Effector memory CD8-positive, alpha-beta T cell (primary cell): ENCODE measurements at regions not wholly inside any gene's neighbourhood (a gene's known extent, or its start where the extent isn't known, plus 50 kb on each side); places are given as distances from the start of the nearest gene placed in this dataset.

ENCODE experiments used
- ATAC-seq: fragments of 150-1000 bp; cut with Tn5 transposase; replicated peaks from 2 replicates; pipeline ENCODE4 v1.10.0; 2021; ENCODE audit warnings: mild to moderate bottlenecking, moderate library complexity
- DNase-seq, 3 experiments: peaks; one replicate each; pipeline ENCODE4 v3.0.0; 2021
- H3K27ac Mint-ChIP-seq, 2 donors: one replicate each; pipeline ENCODE4 v1.8.0; 2022; ENCODE audit warnings: mild to moderate bottlenecking in 2 of 2, mixed read lengths in 2 of 2, moderate library complexity in 2 of 2
- H3K27me3 Mint-ChIP-seq, 2 donors: one replicate each; pipeline ENCODE4 v1.8.0; 2022; ENCODE audit warnings: mixed read lengths in 2 of 2
- H3K36me3 Mint-ChIP-seq: one replicate; pipeline ENCODE4 v1.8.0; 2022; ENCODE audit warnings: mild to moderate bottlenecking, moderate library complexity, mixed read lengths; ENCODE audit not compliant: insufficient read depth
- H3K4me1 Mint-ChIP-seq, 2 donors: one replicate each; pipeline ENCODE4 v1.8.0; 2022; ENCODE audit warnings: low read depth in 2 of 2, mixed read lengths in 2 of 2
- H3K4me3 Mint-ChIP-seq, 2 donors: one replicate each; pipeline ENCODE4 v1.8.0; 2022; ENCODE audit warnings: mild to moderate bottlenecking in 2 of 2, mixed read lengths in 2 of 2, moderate library complexity in 2 of 2
- H3K9me3 Mint-ChIP-seq, 2 donors: one replicate each; pipeline ENCODE4 v1.8.0; 2022; ENCODE audit warnings: mixed read lengths in 2 of 2

DNA sequence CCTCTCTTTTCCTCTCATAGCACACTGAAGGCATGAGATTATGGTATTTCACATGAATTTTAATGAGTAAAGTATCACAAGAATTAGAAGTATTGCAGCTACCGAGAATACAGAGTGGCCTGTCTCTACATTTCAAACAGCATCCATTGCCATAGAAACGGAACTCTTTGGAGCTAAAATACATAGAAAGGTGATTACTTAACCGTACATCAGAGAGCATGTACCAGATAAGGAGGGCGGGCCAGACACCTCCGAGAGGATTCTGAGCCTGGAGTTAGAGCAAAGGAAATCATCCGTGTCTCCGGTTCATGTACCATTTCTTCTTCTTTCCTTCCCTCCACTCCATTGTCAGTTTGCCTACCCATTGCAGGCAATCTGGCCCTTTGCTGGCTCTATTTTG is 196.7 kb downstream of the KLF6 start:
- Mint-ChIP-seq H3K4me1 (peaks cover 0 to 5% of the 10 kb centered on the region in 2 donors), H3K4me3 (no peak overlapping the region), H3K27me3 (peaks cover 67 to 91% of the 10 kb centered on the region in 2 donors), H3K9me3 (no peaks in the 10 kb centered on the region), H3K27ac (no peak overlapping the region), H3K36me3 (no peaks in the 10 kb centered on the region)
- DNase-seq (no peak), ATAC-seq (no peak)

DNA sequence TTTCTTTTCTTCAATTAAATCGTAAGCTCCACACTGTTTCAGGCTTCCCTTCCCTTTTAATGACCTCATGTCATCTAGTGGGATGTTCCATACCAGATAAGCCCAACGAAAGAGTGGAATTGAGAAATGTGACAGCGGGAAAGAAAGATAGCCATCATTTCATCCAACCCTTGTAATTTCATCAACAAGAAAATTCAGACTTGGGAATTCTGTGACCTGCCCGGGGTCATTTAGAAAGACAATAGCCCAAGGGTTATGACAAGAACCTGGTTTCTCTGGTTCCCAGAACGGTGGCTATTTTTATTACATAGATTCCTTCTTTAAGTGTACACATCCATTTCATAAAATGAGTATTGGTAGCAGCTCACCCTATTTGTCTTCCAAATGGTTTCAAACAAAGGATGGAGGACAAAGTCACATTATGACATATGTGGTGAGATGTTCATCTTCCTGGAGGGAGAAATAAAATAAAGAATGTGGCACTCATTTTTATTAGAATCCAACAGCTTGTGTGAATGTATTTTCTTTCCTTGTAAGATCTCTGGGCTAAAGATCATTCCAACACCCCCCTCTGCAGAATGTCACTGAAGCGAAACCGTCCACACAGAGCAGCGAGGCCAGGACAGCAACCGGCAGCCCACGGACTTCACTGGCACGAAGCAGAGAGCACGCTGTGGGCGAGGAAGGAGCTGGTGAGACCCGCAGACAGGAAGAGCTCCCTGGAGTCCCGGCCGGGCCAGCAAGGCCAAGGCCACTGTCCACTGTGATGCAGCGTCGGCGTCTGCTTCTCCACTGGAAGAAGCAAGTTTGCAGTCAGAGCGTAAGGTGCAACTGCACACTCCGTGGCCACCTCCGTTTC is 199.9 kb downstream of the KLF6 start:
- Mint-ChIP-seq H3K36me3 (no peaks in the 10 kb centered on the region), H3K4me1 (peaks cover 0 to 3% of the 10 kb centered on the region in 2 donors), H3K27ac (no peak overlapping the region), H3K4me3 (no peak overlapping the region), H3K27me3 (peaks cover 59 to 72% of the 10 kb centered on the region in 2 donors), H3K9me3 (no peaks in the 10 kb centered on the region)
- DNase-seq (no peak), ATAC-seq (no peak)

DNA sequence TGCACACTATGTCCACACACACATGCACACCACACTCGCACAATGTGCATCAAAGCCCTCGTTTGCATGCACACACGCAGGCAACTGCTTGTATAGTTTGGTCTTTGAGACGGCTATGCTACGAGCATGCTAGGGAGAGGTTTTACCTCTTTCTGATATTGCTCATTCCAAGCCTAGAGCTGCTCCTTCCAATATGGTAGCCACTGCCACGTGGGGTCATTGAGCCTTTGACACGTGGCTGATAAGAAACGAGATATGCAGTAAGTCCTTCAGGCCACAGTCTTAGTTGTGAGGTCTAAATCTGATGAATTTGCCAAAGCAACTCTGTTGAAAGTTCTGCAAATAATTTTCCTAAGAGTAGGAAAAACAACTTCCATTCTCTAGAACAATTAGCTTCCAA is 204.4 kb downstream of the KLF6 start:
- no peak for ATAC-seq
- H3K27ac Mint-ChIP-seq: no peak overlapping the region
- H3K36me3 Mint-ChIP-seq: no peaks in the 10 kb centered on the region
- H3K27me3 Mint-ChIP-seq: peaks cover 27 to 37% of the 10 kb centered on the region in 2 donors
- DNase-seq: no peak
- peaks cover 0 to 3% of the 10 kb centered on the region in 2 donors for H3K4me1 Mint-ChIP-seq
- no peak overlapping the region for H3K4me3 Mint-ChIP-seq
- no peaks in the 10 kb centered on the region for H3K9me3 Mint-ChIP-seq

DNA sequence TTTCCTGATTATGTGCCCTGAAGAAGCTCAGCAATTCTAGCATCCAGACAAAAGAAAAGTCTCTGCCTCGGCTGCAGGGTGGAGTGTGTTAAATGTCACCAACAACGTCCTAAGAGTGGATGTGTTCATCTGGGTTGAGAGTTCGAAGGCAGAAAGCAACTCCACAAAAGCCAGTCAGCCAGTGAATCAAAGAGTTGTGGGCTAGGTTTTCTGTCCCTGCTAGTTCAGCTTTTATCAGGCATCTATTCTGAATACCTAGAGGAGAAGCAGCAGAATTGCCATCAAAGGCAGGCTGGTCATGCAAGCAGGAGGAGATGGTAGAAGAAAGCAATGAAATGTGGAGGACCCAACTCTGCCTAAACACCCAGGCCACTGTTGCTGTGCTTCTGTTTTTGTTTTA is 205.2 kb downstream of the KLF6 start:
- H3K9me3 Mint-ChIP-seq: no peaks in the 10 kb centered on the region

DNA sequence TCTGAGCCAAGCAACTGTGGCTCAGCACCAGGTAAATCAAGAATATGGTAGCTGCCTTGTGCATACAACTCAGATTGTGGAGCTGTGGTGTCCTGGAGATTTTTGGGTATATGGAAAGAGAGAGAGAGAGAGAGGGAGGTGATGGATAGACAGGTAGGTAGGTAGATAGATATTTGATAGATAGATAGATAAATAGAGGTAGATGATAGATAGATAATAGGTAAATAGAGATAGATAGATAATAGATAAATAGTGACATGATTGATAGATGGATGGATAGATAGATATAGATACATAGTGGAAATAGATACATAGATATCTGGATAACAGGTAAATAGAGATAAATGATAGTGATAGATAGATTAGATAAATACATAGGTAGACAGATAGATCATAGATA is 206.3 kb downstream of the KLF6 start:
- no peak overlapping the region for H3K27ac Mint-ChIP-seq
- no peak overlapping the region for H3K4me3 Mint-ChIP-seq
- no peaks in the 10 kb centered on the region for H3K36me3 Mint-ChIP-seq
- H3K27me3 Mint-ChIP-seq: peaks cover 9 to 37% of the 10 kb centered on the region in 2 donors
- H3K9me3 Mint-ChIP-seq: no peaks in the 10 kb centered on the region
- no peaks in the 10 kb centered on the region for H3K4me1 Mint-ChIP-seq
- ATAC-seq (no peak), DNase-seq (no peak)

More for the DNA sequence above, 205.2 kb downstream of the KLF6 start:
- DNase-seq (no peak), ATAC-seq (no peak)
- H3K4me1 Mint-ChIP-seq: peaks cover 0 to 3% of the 10 kb centered on the region in 2 donors
- H3K36me3 Mint-ChIP-seq: no peaks in the 10 kb centered on the region
- H3K27ac Mint-ChIP-seq: no peak overlapping the region
- H3K27me3 Mint-ChIP-seq: peaks cover 20 to 33% of the 10 kb centered on the region in 2 donors
- no peak overlapping the region for H3K4me3 Mint-ChIP-seq

DNA sequence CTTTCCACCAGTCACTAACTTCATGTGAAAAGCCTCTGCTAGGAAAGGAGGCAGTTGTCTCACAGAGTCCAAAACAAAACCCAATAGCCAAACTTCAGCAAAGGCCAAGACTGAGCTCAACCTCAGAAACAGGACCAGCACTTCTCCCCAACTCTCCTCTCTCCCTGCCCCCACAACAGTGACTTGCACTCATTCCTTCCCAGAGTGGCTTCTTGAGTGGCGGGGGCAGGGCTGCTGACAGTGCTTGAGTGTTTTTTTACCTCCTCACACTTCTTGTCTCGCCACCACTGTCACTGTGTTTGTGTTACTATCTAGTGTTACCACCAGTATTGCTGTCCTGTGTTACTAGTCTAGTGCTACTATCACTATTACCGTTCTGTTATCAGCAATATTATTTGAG is 206.8 kb downstream of the KLF6 start:
- Mint-ChIP-seq H3K36me3 (no peaks in the 10 kb centered on the region), H3K4me1 (no peaks in the 10 kb centered on the region), H3K27ac (no peak overlapping the region), H3K4me3 (no peak overlapping the region), H3K9me3 (no peaks in the 10 kb centered on the region), H3K27me3 (peaks cover 12 to 37% of the 10 kb centered on the region in 2 donors)
- DNase-seq (no peak), ATAC-seq (no peak)

DNA sequence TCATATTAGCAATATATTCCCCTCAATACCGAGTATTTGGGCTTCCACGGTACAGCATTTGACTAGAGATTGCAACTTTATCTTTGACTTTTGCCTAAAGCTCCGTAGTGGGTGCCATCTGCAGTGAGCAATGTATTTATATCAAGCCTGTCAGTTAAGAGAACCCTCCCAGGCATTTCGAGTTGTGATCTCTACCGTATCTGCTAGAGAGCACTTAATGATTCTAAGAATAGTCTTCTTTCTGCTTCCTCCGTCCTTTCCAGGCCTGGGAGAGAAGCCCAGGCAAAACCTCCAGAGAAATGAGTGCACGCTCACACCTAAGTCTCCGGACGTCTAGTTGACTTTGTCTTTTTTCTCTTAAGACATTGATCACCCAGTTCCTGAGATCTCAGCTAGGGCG is 210.6 kb downstream of the KLF6 start:
- H3K27ac Mint-ChIP-seq: no peak overlapping the region
- DNase-seq (no peak), ATAC-seq (no peak)
- H3K9me3 Mint-ChIP-seq: no peaks in the 10 kb centered on the region
- no peak overlapping the region for H3K4me3 Mint-ChIP-seq
- H3K4me1 Mint-ChIP-seq: no peaks in the 10 kb centered on the region
- peaks cover 25 to 34% of the 10 kb centered on the region in 2 donors for H3K27me3 Mint-ChIP-seq
- H3K36me3 Mint-ChIP-seq: no peaks in the 10 kb centered on the region

DNA sequence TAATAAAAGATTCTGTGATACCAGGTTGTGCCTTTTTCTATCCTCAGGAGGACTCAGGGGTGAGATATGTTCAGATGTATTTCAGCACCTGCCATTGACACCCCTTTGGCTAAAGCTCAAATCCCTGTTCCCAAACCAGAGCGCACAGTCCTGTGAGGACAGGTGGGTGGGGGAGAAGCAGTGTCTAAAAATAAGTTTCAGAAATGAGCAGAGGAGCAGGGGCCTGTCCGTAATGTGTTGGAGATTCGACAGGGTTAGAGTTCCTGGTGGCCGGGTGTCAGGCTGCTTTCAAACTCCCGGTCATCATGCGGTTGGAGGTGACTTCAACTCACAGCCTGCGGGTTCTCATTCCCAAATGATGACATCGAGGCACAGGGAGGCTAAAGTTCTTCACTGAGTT is 211.5 kb downstream of the KLF6 start:
- Mint-ChIP-seq H3K27ac (no peak overlapping the region), H3K27me3 (peaks cover 25 to 32% of the 10 kb centered on the region in 2 donors), H3K36me3 (no peaks in the 10 kb centered on the region), H3K4me3 (no peak overlapping the region), H3K4me1 (peaks cover 0 to 2% of the 10 kb centered on the region in 2 donors), H3K9me3 (no peaks in the 10 kb centered on the region)
- DNase-seq (no peak), ATAC-seq (no peak)

DNA sequence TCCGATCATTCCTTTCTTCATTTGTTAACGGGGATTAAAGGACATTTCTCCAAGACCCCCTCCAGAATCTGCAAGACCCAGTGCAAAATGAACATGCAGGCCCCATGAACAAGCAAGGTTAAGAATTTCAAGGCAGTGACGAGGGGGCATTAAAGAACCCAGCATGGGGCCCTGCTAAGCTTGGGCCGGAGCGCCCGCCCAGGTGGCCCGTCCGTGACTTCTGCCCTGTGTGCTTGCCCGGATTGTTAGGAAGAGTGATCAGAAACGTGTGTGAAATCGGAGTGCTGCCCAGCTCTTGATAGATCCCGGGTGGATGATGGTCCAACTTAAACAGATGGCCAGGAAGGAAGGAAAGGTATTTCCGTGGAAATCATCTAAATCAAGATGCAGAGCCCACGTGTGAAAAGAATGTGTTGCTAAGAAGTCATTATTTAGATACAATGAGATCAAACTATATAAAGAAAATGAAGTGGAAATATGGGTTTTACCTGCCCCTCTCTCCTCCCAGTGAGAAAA is 213.6 kb downstream of the KLF6 start:
- DNase-seq (no peak), ATAC-seq (no peak)
- H3K27me3 Mint-ChIP-seq: peaks cover 25 to 27% of the 10 kb centered on the region in 2 donors
- no peaks in the 10 kb centered on the region for H3K36me3 Mint-ChIP-seq
- H3K4me3 Mint-ChIP-seq: no peak overlapping the region
- peaks cover 8 to 19% of the 10 kb centered on the region in 2 donors for H3K4me1 Mint-ChIP-seq
- H3K9me3 Mint-ChIP-seq: no peaks in the 10 kb centered on the region
- H3K27ac Mint-ChIP-seq: no peak overlapping the region

DNA sequence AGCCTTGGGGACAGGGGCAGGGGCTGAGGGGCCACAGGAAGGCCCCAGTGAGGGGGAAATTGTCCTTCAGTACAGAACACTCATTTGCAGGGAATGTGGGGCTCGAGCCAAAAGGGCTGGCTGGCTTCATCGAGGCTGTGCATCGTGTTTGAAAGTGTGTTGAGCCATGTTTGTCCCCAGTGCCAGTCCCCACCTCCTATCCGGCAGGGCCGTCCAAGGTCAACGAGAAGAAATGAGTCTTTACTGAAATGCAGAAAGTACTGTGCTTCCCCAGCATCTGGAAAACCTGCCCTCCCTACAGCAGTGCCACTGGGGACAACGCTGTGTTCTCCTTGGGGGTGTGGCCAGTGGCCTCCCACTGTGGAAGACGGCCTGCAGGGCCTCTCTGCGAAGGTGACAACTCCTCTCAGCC is 214.1 kb downstream of the KLF6 start:
- Mint-ChIP-seq H3K27me3 (peaks cover 22 to 25% of the 10 kb centered on the region in 2 donors), H3K36me3 (no peaks in the 10 kb centered on the region), H3K27ac (no peak overlapping the region), H3K4me1 (peaks cover 8 to 19% of the 10 kb centered on the region in 2 donors), H3K9me3 (no peaks in the 10 kb centered on the region), H3K4me3 (no peak overlapping the region)
- ATAC-seq: no peak
- no peak for DNase-seq

DNA sequence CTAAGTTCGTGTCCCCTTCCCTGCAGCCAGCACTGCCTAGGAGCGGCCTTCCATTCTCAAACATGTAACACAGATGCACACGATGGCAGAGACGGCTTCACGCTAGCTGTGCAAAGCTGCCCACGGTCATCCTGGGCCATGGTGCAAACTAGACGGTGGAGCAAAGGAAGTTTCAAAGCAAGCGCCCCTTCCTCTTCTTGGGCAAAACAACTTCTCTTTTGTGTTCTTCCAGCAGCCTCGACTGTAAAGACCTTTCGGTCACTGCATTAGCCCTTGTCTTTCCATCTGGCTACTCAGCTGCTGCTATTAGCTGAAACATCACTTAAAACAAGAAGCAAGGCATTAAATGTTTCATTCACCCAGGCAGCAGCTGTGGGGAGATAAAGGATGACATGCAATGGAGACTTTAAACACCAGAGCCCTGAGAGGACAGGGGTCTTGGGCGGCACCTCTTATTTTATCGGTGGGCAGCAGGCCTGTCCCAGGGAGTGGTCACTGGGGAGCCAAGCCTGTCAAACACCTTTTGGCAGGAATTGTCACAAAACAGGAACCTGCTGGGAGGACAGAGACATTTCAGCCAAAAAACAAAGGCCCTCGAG is 214.8 kb downstream of the KLF6 start:
- DNase-seq: no peak
- H3K27ac Mint-ChIP-seq: no peak overlapping the region
- H3K9me3 Mint-ChIP-seq: no peaks in the 10 kb centered on the region
- no peak overlapping the region for H3K4me3 Mint-ChIP-seq
- H3K36me3 Mint-ChIP-seq: no peaks in the 10 kb centered on the region
- peaks cover 8 to 19% of the 10 kb centered on the region in 2 donors for H3K4me1 Mint-ChIP-seq
- ATAC-seq: no peak
- H3K27me3 Mint-ChIP-seq: peaks cover 16 to 25% of the 10 kb centered on the region in 2 donors

DNA sequence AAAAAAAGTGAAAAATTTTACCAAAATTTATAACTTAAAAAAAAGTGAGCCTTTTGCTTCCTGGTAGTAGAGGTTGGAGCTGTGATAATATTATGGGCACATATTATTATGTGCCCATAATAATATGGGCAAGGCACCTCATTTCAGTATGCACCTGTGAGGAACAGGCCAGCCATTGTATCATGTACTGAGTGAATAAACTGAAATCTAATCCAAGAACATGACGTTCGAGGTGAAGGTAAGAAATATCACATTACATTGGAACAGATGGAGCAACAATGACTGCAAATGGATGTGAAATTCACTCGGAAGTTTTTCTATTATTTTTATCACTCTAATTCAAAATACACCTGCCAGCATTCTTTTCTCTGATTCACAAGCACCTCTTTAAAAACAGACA is 216.0 kb downstream of the KLF6 start:
- peaks cover 9 to 25% of the 10 kb centered on the region in 2 donors for H3K27me3 Mint-ChIP-seq
- H3K9me3 Mint-ChIP-seq: no peaks in the 10 kb centered on the region
- H3K36me3 Mint-ChIP-seq: no peaks in the 10 kb centered on the region
- ATAC-seq: no peak
- H3K27ac Mint-ChIP-seq: no peak overlapping the region
- no peak for DNase-seq
- peaks cover 8 to 19% of the 10 kb centered on the region in 2 donors for H3K4me1 Mint-ChIP-seq
- no peak overlapping the region for H3K4me3 Mint-ChIP-seq

DNA sequence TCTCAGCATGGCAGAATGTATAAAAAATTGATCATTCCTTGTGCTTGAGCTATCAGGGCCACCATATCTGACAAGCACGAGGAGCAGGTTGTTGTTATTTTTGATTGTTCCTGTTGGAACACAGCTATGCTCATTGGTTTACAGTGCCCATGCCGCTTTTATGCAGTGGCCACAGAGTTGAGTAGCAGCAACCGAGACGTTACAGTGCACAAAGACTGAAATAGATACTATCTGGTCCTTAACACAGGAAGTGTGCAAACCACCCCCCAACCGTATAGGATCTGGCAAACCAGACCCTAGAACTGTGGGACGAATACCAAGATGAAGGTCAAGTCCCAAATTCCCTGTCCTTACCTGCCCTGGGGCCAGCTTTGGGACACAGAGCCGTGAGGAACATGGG is 216.6 kb downstream of the KLF6 start:
- peak overlapping the region in 1 of 2 donors; percentile 26 for H3K27ac Mint-ChIP-seq

More for the DNA sequence above, 216.6 kb downstream of the KLF6 start:
- H3K27me3 Mint-ChIP-seq: peaks cover 9 to 25% of the 10 kb centered on the region in 2 donors
- DNase-seq: no peak
- peaks cover 8 to 19% of the 10 kb centered on the region in 2 donors for H3K4me1 Mint-ChIP-seq
- H3K9me3 Mint-ChIP-seq: no peaks in the 10 kb centered on the region
- no peak for ATAC-seq
- H3K4me3 Mint-ChIP-seq: no peak overlapping the region
- no peaks in the 10 kb centered on the region for H3K36me3 Mint-ChIP-seq
